ENCODE measurements at regions not wholly inside any gene's neighbourhood (a gene's known extent, or its start where the extent isn't known, plus 50 kb on each side); places are given as distances from the start of the nearest gene placed in this dataset.

DNA sequence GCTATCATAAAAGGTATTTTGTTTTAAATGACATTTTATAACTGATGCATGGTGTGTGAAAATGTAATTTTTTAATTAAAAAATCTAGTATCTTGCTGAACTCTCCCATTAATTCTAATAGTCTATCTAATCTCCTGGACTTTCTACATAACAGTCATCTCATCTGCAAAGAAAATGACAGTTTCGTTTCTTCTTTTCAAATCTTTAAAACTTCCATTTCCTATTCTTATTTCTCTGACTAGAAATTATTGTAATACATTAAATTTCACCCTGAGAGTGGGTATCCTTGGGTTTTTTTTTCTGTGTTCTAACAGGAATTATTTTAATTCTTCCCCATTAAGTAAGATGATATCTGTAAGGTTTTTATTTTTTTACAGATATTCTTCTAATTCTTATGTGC is 120.1 kb downstream of the KCNF1 start:
- TF ChIP-seq, protein P1, sequence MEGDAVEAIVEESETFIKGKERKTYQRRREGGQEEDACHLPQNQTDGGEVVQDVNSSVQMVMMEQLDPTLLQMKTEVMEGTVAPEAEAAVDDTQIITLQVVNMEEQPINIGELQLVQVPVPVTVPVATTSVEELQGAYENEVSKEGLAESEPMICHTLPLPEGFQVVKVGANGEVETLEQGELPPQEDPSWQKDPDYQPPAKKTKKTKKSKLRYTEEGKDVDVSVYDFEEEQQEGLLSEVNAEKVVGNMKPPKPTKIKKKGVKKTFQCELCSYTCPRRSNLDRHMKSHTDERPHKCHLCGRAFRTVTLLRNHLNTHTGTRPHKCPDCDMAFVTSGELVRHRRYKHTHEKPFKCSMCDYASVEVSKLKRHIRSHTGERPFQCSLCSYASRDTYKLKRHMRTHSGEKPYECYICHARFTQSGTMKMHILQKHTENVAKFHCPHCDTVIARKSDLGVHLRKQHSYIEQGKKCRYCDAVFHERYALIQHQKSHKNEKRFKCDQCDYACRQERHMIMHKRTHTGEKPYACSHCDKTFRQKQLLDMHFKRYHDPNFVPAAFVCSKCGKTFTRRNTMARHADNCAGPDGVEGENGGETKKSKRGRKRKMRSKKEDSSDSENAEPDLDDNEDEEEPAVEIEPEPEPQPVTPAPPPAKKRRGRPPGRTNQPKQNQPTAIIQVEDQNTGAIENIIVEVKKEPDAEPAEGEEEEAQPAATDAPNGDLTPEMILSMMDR (IDR thresholded peaks at IDR 0.05; ENCODE audit: low read depth, low read length, poor library complexity, severe bottlenecking): no peak
- no peak for TF ChIP-seq EZH2phosphoT487 (IDR thresholded peaks at IDR 0.05; ENCODE audit: borderline replicate concordance, low read length)
